GM19324 (cell line): ENCODE measurements at regions not wholly inside any gene's neighbourhood (a gene's known extent, or its start where the extent isn't known, plus 50 kb on each side); places are given as distances from the start of the nearest gene placed in this dataset.

ENCODE experiments used
- ATAC-seq: cut with Tn5 transposase; IDR thresholded peaks from one replicate; pipeline ENCODE4 v1.9.1; 2021; ENCODE audit warnings: mild to moderate bottlenecking, moderate library complexity; ENCODE audit not compliant: unreplicated experiment, low FRiP score

DNA sequence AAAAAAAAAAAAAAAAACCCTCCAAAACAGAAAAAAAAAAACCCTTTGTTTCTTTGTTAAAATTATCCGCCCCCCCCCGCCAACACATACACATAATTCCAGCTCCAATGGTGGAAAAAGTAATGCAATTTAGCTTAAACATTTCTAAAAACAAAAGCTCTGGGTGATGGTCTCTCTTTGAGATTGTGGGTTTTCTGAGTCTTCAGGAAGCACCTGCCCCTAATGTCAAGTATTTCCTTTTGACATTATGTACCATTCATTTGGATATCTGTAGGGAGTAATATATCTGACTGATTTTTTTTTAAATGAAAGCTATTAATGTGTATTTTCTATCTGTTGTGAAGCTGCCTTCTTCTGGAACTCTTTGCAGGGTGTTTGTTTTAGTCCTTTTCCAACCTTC is 389.7 kb downstream of the TAF11L14 start:
- ATAC-seq, result no peak

GRCh38 chr5:18024542-18024941 is 390.3 kb downstream of the TAF11L14 start:
- ATAC-seq, result no peak

- no peak for ATAC-seq
These were observed 393.1 kb downstream of the TAF11L14 start for GRCh38 chr5:18027241-18027867.

DNA sequence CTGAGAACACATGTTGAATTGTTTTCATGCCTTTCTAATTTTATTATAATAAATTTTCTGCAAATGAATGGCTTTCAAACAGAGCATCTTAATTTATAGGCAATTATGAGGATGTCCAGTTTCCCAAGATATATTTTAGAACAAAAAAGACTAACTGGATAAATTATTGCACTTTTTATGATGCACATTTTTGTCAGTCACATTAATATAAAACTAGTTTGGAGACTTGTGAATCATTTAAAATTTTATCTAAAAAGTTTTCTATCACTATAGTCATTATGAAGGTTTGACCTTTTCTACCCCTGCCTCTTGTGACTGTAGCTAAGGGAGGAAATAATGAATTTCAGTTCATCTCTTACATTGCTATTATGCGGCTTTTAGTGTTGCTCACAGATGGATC is 393.8 kb downstream of the TAF11L14 start:
- ATAC-seq, result no peak

DNA sequence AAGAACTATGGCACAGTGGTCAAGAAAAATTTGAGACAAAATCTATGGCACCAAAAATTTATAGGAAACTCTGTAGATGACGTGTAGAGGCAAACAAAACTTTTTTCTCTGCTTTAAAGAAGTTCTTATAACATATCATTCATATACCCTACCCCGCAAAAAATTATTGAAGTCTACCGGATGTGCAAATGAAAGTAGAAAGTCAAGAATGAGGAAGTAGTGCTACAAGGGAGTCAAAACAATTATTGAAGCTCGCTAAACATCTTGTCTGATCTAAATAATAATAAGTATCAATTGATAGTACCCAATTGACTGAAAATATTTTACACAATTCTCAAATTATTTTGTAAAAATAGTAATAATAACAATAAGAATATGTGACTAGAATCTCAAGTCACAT is 398.5 kb downstream of the TAF11L14 start:
- ATAC-seq, result no peak

DNA sequence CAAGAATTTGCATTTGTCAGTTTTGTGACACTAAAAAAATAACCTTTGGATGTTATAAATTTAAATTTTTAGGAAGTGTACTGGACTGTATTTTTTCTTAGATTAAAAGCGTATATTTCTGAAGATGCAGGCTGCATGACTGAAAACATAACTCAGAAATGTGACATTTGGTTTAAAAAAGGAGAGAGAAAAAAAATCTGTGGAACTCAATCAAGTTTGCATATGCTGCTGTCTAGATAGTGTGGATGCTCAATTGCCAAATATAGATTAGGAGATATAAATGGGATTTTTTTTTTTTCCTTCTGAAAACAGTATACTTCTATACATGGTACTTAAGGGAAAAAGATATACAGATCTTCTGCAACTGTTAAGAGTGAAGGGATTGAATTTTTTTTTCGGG is 402.3 kb downstream of the TAF11L14 start:
- no peak for ATAC-seq

GRCh38 chr5:18037718-18038117 is 403.5 kb downstream of the TAF11L14 start:
- no peak for ATAC-seq

DNA sequence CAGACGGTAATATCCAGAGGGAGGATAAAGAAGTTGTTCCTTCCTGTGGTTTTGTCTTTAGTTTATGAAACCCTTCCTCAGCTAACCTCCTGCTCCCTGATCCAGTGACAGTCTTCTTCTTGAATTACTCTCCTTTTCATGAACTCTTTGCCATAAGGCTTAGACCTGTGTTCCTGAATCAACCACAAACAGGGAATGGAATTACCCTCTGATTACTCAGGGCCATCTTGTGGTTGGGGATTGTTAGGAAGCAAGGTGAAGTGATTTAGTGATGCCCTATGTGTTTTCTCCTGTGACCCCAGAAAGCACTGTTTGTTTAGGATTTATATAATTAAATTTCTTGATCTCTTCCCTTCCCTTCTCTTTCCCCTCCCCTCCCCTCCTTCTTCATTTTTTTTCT is 409.1 kb downstream of the TAF11L14 start:
- no peak for ATAC-seq

DNA sequence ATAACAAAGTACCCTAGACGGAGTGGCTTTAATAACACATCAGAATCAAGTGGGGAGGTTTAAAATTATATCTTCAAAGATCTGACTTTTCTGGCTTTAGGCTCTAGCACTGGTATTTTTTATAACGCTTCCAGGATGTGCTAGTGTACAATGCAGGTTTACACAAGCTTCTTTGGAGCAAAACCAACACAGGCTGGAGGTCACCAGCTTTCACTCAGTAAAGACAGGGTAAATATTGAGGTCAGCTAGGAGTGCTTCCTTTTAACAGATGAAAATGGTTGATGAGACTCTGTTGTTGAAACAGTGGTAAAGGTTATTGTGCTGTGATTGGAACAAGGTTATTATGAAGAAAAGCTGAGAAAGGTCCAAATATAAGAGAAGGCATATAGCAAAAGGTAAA is 414.2 kb downstream of the TAF11L14 start:
- no peak for ATAC-seq

GRCh38 chr5:18050345-18050744 is 416.1 kb downstream of the TAF11L14 start:
- no peak for ATAC-seq

- ATAC-seq, result no peak
These were observed 416.5 kb downstream of the TAF11L14 start for GRCh38 chr5:18050776-18051175.

DNA sequence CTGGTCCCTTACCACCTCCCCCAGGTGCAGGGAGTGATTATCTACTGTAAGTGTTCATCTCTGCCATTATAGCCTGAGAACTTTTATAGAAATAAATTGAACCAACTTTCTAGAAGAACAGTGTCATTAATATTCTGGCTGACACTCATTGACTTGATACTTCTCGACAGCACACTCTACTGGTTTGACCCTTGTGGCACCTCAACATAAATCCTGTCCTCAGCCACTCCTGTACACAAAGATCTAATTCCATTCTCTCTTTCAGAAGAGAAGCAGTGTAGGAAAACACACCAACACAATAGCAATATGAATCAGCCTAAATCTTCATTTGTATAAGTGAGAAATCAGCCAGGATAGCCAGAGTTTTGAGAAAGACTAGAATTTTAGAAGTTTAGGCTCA is 417.7 kb downstream of the TAF11L14 start:
- no peak for ATAC-seq

DNA sequence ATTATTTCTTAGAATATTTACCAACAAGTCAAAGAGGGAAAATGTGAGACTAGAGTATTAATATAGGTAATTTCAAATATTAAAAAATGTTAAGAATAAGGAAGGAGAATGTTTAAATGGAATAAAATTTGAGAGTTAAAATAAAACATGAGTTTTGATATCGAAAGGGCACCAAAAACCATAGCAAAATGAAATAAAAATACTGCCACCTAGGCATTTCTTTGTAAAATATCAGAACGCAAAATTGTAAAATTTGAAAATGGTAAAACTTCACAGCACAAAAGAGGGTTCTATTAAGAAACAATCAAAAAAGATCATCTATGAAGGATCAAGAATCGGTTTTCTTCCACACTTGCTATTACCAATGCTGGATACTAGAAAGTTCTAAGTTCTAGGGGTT is 418.3 kb downstream of the TAF11L14 start:
- ATAC-seq, result no peak

DNA sequence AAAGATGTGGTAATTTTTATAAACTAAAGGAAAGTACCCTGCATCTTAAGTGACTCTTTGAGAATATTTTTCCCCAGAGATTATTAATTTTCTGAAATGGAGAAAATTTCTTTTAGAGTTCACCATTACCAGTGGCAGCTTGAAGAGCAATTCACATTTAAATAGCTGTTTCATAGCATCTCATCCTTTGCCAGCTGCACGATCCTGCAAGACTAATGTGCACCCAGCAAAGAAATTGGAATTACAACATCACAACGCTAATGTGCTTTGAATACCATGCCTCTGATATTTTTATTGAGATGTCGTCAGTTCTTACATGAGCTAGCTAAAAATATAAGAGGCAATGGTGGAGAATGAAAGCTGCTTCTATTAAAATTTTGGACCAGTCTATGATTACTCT is 423.5 kb downstream of the TAF11L14 start:
- ATAC-seq, result no peak

DNA sequence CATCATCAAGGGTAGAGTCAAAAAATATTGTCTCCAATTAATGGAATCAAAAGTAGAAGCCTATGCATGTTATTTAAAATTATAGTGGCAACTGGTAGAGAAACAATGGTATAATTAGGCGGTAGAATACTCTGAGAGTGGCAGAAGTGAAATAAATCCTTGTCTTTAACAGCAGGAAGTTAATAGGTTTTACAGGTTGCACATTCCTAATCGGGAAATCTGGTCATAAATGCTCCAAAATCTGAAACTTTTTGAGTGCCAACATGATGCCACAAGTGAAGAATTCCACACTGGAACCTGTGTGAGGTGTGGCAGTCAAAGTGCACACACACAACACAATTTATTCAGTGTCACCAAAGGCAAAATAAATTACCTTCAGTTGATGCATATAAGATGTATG is 433.4 kb downstream of the TAF11L14 start:
- ATAC-seq, result no peak

DNA sequence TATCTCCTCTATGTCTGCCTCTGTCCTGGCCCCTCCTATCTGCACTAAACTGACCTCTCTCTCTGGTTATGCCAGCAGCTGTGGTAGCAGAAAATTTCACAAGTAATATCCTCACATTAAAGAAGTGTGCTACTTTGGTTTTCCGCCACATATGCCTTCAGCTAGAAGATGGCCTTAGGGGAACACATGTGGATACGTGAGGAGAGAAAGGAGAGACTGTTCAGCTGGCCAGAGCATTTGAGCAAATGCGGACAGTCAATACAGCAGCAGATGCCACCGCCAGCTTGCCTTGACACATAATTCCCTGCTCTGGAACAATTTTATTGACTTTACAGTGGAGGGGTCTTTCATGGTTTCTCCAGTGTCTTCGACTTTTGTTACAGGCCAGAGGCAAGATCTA is 434.6 kb downstream of the TAF11L14 start:
- ATAC-seq, result no peak

- ATAC-seq, result no peak
These were observed 435.5 kb downstream of the TAF11L14 start for GRCh38 chr5:18069790-18070189.

DNA sequence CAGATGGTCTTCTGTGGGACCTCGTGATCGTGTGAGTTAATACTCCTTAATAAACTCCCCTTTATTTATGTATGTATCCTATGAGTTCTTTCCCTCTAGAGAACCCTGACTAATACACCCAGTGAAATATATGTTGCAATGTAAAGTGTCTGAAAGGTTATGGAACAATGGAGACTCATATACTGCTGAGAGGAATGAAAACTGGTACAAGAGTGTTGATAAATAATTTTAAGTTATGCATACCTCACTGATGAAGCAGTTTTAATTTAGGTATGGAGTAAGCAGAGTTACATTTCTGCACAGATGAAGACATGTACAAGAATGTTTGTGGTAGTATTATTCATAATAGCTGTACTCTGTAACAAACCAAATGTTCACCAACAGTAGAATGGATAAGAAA is 438.3 kb downstream of the TAF11L14 start:
- ATAC-seq, result no peak

- ATAC-seq, result no peak
These were observed 440.7 kb downstream of the TAF11L14 start for GRCh38 chr5:18074961-18075360.

GRCh38 chr5:18078157-18078556 is 443.9 kb downstream of the TAF11L14 start:
- no peak for ATAC-seq

DNA sequence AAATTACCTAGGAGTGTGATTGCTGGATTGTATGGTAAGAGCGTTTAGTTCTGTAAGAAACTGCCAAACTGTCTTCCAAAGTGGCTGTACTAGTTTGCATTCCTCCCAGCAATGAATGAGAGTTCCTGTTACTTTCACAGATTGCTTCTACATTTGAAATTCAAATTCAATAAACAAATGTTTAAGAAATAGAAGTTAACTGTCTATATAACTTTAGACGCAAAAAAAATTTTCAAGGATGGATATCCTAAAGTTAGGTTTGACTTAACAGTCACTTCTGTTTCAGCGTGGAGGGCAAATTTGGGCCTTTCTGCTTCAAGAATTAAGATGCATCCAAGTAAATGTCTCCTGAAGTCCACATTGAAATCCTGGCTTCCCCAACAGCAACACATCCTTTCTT is 445.6 kb downstream of the TAF11L14 start:
- ATAC-seq, result no peak

- ATAC-seq, result no peak
These were observed 453.8 kb downstream of the TAF11L14 start for GRCh38 chr5:18088020-18088579.

- ATAC-seq, result no peak
These were observed 455.9 kb downstream of the TAF11L14 start for GRCh38 chr5:18090177-18090576.
